Ovary (tissue), 3 donors: ENCODE measurements at regions not wholly inside any gene's neighbourhood (a gene's known extent, or its start where the extent isn't known, plus 50 kb on each side); places are given as distances from the start of the nearest gene placed in this dataset.

Source experiments
- CTCF ChIP-seq, 3 donors: fragments of 450-650 bp in 2 of 3; fragments of 200-600 bp in 1 of 3; IDR thresholded peaks; one replicate each; pipeline versions ENCODE4 v1.5.1 to v1.8.0; 2016 to 2022; ENCODE audit warnings: antibody characterized with exemption in 3 of 3, mild to moderate bottlenecking in 1 of 3
- EP300 ChIP-seq: sonication (generic); formaldehyde crosslinking; IDR thresholded peaks from one replicate; pipeline ENCODE4 v1.6.1; 2017; ENCODE audit warnings: antibody characterized with exemption
- POLR2A ChIP-seq: fragments of 450-650 bp; IDR thresholded peaks from one replicate; pipeline ENCODE4 v1.6.1; 2017; ENCODE audit warnings: antibody characterized with exemption, mild to moderate bottlenecking, moderate library complexity
- donor health status: DM: no; HTN: no; CAD: no.

GRCh38 chr12:84341467-84342193 lies 571.0 kb downstream of the SLC6A15 start:
- TF ChIP-seq POLR2A (no peak), CTCF (IDR thresholded peaks at IDR 0.05) (no peak), EP300 (no peak)
